A673 (cell line): ENCODE measurements at regions not wholly inside any gene's neighbourhood (a gene's known extent, or its start where the extent isn't known, plus 50 kb on each side); places are given as distances from the start of the nearest gene placed in this dataset.

Experiments
- CTCF ChIP-seq: fragments of 300-800, 200-600 bp; sonication (generic); conservative IDR thresholded peaks from 2 replicates; pipeline ENCODE4 v1.5.1; 2017; ENCODE audit warnings: low read depth, mild to moderate bottlenecking, antibody characterized with exemption, low read length, moderate library complexity, mixed read lengths
- EZH2 ChIP-seq: fragments of 200-600 bp; sonication (generic); IDR thresholded peaks from 2 replicates; pipeline ENCODE4 v1.6.1; 2017; ENCODE audit warnings: borderline replicate concordance, low read depth, mild to moderate bottlenecking, mixed read lengths, antibody characterized with exemption, low read length; ENCODE audit not compliant: poor library complexity, severe bottlenecking

DNA sequence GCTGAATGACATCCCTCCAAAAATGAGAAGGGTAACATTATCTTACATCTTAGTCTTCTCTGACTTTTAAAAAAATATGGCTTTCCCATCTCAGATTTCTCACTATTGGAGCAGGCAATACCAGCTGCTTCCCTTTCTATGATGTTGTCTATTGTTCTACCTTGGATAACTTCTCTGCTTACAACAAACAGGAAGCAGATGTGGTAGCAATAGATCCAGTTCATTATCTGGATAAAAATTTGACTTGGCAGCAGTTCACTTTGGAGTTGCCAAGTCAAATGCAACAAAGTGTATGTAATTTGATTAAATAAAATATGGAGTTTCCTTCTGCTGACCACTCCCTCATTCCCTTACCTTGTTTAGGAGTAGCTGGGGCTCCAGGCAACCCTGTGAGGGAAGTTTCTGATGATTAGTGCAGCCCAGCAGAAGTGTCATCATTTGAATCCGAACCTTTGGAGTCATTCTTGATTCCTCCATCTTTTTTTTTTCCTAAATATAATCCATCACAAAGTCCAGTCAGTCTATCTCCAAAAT is 72.0 kb upstream of the GPRIN3 start:
- TF ChIP-seq CTCF (no peak), EZH2 (no peak)
